GM12865 (cell line): ENCODE measurements at regions not wholly inside any gene's neighbourhood (a gene's known extent, or its start where the extent isn't known, plus 50 kb on each side); places are given as distances from the start of the nearest gene placed in this dataset.
"Not testable (repeated sequence)": the region's sequence is repeated elsewhere in the genome, so short reads cannot be mapped to it uniquely, and the experiment has no call there.

Experiments used
- DNase-seq: peaks from one replicate; pipeline ENCODE4 v3.0.0; 2010; ENCODE audit warnings: low read depth
- H3K4me3 ChIP-seq: 2 replicates; pipeline ENCODE4 v1.5.1; 2011; ENCODE audit warnings: mild to moderate bottlenecking, low read depth, low read length, control low read depth
- CTCF ChIP-seq: IDR thresholded peaks from 2 replicates; pipeline ENCODE4 v1.5.1; 2011; ENCODE audit warnings: low read length, control low read depth, low read depth, inconsistent platforms; ENCODE audit not compliant: insufficient read depth; ENCODE audit errors: missing control alignments

GRCh38 chr15:26045516-26045915 lies 182.4 kb upstream of the ATP10A start:
- DNase-seq: no peak
- H3K4me3 ChIP-seq: no peak overlapping the region
- TF ChIP-seq CTCF: no peak

- no peak for TF ChIP-seq CTCF
- H3K4me3 ChIP-seq: no peak overlapping the region
These were observed 179.9 kb upstream of the ATP10A start for GRCh38 chr15:26043018-26043417.

DNA sequence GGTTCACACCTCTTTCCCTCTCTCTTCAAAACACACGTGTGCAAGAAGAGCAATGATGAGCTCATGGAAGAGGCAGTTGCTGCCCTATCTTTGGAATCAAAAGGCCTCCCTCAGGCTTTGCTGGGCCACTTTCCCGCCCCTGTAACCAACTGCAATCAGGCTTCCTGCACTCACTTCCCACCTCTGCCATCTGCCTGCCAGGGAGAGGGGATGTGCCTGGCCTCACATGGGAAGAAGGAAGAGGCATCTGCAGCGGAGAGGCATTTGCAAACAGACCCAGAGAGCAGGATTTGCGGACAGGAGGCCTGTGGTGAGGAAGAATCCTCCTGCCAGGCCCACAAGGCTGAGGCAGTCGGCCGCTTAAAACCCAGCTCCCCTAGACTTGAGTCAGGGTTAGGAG lies 175.6 kb upstream of the ATP10A start:
- DNase-seq: no peak
- H3K4me3 ChIP-seq: no peak overlapping the region
- no peak for TF ChIP-seq CTCF

More at GRCh38 chr15:26043018-26043417, 179.9 kb upstream of the ATP10A start:
- no peak for DNase-seq

DNA sequence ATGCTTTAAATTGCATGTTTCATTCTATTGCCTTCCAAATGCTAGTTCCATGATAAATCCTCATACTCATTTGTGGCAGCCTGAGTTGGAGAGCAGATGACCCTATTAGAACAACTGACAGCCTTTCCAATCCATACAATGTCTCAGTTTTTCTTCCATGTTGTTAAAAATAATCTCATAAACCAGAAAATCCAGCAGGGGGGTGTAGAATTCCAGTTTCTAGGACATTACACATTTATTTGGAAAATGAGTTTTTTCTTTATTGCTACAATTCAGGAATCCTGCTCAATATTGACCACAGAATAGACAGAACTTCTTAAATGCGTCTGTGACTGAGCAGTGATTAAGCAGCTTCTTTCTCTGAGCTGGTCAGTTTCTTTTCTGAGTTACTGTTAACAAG lies 174.2 kb upstream of the ATP10A start:
- H3K4me3 ChIP-seq: no peak overlapping the region
- DNase-seq: no peak
- TF ChIP-seq CTCF: no peak

GRCh38 chr15:26033493-26033892 lies 170.4 kb upstream of the ATP10A start:
- no peak for DNase-seq
- TF ChIP-seq CTCF: no peak
- H3K4me3 ChIP-seq: no peak overlapping the region

DNA sequence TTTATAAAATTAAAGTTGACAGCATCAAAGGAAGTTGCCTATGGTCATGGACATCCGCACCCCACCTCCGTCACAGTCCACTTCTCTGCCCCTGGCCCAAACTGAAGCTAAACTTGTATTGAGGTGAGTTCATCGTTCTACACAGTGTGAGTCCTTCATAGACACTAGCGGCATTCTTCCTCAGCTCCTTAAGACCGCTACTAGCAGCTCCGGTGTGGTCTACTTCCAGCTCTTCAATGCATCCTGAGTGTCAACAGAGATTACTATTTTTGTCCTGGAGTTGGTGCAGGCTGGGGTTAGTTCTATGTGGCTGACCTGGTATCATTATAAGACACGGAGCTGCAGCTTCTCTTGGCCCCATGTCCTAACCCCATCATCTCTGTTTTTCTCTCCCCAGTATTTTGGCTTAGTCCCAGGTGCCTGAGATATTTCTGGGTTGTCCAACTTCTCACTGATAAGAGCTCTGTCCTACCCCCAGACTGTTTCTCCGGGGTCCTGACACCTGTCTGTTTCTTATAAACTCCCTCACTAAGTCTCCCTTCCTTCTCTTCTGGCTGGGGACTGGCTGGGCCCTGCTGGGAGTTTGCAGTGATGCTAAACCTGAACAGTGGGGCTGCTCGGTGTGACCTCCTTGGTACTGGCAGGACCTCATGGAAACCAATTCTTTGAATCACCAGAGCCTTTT lies 169.2 kb upstream of the ATP10A start:
- TF ChIP-seq CTCF: no peak
- no peak overlapping the region for H3K4me3 ChIP-seq
- no peak for DNase-seq

- not testable (repeated sequence) for DNase-seq, H3K4me3 ChIP-seq
These were observed 166.5 kb upstream of the ATP10A start for GRCh38 chr15:26029586-26029985.
